NCI-H2171 (cell line): ENCODE measurements at regions not wholly inside any gene's neighbourhood (a gene's known extent, or its start where the extent isn't known, plus 50 kb on each side); places are given as distances from the start of the nearest gene placed in this dataset.

Source experiments
- DNase-seq: peaks from one replicate; lab custom pipeline; 2025; lab: John Stamatoyannopoulos, UW

DNA sequence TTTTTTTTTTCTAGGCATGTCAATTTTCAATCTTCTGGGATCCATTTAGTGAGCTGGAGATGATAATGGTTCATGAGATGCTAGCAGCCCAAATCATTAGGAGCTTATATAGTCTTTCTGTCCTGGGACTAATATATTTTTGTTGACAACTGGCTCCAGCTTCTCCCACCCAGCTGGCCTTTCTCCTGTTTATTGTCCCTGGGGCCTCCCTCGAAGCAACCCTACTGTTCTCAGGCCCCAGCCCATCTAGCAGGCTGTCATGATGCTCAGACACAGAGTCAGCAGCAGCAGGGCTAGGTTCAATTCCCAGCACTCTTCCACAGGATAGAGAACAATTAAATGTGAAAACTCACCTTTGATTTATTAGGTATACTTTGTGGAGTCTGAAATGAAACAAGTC is 127.6 kb upstream of the MID1 start:
- no peak for DNase-seq

DNA sequence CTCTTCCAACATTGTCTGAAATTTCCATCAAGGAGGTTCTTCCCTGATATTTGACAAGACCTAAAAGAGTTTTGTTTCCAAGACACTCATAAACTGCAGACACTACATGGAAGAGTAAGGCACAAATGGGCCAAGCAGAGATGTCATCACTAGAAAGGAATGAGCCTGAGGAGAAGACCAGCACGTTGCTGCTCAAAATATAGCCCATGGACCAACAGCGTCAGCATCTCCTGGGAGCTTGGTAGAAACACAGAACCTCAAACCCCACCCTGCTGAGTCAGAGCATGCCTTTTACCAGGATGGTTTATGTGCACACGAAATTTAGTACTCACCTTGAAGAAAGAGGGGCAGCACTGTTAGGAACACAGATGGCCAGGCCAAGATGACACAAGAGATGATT is 128.7 kb upstream of the MID1 start:
- DNase-seq = no peak

DNA sequence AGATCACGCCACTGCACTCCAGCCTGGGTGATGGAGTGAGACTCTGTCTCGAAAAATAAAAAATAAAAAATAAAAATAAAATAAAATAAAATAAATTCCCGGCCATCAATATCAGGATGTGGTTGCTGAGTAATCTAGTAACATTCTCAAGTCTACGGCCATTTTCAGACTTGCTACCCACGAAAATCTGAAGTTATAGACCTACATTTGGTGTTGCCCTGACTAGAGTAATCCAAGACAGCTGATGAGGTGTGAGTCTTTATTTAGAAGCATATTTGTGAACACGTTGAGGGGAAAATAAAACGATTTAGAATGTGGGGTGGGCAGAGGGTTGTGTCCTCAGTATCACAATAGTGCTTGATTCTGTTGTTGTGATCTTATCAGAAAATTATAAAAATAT is 130.2 kb upstream of the MID1 start:
- no peak for DNase-seq

DNA sequence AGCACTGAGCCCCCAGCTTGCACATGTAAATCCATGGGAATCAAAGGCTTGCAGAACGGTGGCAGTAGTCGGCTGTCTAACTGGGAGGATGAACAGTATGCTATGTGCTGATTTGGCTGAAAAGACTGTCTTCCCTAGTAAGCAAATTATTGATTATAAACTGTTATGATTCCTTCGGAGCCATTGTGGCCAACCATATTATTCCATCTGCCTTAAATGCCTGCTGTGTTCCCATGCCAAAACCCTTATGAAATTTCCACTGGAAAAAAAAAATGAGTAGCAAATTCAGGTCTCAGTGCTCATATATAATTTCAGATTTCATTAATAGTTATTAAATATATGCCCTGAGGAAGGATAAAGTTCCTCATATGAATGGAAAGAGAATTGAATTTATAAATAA is 132.7 kb upstream of the MID1 start:
- DNase-seq = no peak

DNA sequence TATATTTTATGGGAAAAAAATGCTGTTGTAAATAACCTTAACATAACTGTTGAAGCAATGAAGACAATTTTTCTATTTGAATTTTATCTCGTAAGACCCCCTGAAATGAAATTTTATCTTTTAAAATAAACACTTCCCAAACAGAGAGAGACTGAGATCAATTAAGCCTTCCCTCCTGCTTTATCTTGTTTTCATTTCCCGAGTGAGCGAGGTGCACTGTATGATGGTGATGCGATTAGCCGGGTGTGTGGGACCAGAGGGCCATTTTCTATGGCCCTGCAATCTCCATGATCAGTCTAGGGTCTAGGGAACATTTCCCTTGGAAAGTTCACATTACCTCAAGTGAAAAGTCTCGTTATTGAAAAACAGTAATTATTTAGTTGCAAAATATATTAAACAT is 134.1 kb upstream of the MID1 start:
- DNase-seq = no peak

DNA sequence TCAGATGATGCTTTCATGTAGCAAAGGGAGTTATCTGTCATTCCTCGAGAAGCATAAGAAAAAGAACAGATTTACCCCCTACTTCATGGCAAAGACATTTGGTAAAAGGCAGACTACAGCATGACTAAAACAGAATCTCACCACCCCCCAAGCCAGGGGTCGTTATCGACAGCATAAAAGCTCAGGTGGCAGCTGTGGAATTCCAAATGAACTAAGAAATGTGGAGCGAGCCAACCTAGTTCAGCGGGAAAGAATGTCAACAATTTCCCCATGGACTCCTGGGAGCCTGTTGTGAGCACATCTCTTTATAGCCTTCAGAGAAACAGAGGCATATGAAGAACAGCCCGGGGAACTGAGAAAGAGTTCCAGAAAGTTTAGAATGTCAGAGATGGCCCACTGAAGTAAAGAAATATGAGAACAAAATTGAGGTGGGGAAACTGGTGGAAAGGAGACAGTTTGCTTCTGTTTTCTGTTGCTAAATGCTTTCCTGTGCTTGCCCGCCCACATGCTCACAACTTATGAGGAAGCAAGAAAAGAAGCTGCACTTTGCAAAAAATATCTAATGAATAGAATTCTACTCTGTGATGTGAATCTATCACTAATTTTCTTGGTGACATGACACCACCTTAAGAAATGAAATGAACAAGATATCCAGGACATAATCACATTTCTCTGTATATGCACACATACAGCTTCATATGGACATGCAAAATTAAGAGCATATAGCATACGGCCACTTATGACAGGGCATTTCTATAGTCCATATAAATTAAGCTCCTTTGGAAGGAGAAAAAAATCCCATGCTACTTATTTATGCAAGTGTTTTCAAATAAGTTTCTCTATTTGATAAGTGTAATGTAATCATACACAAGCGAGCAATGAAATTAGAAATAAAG is 135.3 kb upstream of the MID1 start:
- no peak for DNase-seq

DNA sequence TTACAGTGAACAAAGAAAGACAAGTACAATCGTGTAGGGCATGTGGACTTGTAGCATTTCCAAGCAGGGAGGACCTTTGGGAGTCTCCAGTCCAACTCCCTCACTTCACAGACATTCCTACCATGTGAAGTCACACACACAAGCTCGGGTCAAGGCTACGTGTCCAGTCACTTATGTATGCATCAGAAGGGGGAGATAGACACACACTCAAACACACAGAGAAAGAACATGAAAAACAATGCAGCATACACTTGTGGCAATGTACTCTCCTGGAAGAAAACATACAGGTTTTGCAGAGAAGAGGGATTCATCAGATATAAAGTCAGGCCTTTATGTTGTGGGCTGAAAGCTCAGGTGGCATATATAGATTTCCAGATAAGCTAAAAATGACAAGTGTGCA is 136.1 kb upstream of the MID1 start:
- no peak for DNase-seq

DNA sequence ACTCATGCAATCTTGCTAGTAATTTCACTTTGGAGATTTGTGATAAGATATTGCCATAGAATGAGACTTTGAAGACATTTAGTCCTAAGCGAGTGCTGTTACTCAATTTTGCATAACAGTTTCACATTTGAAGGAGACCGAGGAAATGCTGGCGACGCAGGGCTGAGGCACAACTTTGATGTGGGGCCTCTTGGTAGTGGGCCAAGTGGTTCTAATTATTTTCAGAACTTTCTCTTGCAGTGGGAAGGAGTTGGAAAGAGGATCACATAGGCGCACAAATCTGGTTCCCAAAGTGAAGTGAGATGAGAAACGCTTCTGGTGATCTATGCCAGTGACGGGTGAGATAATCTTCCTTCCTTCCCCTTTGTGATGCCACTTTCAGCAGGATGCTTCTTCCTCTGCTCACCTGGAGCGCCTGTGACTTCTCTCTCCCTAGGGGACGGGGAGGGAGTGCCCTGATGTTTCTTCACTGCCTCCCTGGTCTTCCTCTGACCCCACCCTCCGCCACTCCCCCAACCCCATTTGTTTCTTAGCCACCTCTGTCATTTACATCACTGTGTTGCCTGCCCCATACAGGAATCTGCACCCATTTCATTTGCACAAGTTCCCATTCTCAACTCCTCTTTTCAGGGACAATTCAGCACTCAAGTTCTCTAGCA is 138.9 kb upstream of the MID1 start:
- DNase-seq = no peak

DNA sequence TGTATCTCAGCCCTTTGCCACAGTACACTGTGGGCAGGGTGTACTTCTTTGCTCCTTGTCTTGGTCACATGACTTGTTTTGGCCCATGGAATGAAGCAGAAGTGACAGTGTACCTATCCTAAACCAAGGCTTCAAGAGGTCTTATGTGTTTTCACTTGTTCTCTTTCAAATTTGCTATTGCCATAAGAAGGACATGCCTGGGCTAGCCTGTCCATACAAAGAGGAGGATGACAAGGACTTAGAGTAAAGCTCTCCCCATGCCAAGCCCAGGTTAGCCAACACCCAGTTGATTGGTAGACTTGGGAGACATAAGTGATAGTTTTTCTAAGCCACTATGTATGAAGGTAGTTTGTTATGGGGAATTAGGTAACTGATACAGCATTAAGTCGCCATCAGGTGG is 141.1 kb upstream of the MID1 start:
- no peak for DNase-seq

DNA sequence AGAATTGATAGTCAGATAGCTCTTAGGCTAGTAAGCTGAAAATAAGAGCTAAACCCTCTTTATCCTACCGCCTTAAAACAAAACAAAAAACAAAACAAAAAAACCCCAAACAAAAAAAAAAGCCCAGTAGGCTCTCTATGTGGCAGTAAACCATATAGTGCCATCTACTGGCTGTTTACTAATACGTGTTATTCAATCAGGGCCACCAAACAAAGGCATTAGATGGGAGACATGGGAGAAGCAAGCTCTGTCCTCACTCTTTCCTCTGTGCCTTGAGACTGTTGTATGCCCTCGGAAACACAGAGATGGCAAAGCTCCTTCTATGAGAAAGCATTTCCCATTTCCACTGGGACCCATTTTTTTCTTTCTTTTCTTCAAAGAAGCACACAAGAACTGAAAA is 148.8 kb upstream of the MID1 start:
- peak; percentile 61 for DNase-seq

DNA sequence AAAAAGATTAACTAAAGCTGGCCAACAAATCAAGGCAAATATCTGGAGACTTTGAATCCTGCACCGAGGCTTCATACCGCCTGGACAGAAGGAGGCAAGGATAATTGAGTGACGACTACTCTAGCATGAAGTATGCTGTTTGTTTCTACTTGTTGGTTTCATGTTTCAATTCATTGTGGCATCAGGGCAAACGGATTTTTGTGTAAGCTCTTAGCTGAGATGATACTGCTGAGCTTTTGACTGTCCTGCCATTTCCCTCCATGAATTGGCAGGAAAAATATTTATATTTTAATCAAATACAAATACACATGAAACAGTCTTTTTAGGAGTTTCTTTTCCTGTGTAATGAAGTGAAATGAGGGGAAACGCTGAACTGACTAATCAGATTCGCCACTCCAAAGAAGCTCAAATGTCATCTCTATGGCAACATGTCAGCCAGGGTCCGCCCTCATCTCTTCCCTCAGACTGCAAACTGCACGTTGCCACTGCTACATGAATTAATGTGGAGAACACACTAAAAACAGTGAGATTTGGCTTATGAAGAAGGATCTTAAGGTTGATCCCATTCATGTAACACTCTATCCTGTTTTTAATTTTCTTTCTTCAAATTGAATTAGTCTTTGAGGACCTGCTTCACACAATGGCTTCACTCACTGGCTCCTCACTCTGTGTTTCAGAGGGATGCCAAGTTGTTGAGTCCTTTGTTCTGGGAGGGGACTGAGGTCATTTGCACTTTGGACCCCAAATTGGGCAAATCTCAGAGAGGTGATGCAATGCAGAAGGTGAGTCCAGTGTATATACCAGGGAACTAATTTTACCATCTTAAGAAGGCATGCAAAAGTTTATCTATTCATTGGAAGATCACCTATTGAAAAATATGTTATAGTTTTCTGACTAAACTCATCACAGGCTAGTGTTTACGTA is 149.6 kb upstream of the MID1 start:
- peak; percentile 65 for DNase-seq

DNA sequence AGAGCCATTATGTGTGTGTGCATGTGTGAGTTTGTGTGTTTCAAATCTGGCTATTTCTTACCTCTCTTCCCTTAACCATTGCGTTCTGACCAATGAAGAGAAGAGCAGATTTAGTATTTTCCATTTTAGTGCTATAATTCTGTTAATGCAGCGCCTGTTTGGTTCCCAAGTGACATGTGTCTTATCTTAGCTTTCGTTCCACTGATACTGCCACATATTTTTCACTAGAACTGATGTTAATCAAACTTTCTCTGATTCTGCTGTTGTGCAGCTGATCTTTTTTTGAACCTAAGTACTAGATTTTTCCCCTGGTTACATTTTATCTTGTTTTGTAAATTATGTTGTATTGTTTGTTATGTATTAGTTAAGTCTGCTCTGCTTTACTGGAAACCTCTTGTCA is 152.9 kb upstream of the MID1 start:
- no peak for DNase-seq

DNA sequence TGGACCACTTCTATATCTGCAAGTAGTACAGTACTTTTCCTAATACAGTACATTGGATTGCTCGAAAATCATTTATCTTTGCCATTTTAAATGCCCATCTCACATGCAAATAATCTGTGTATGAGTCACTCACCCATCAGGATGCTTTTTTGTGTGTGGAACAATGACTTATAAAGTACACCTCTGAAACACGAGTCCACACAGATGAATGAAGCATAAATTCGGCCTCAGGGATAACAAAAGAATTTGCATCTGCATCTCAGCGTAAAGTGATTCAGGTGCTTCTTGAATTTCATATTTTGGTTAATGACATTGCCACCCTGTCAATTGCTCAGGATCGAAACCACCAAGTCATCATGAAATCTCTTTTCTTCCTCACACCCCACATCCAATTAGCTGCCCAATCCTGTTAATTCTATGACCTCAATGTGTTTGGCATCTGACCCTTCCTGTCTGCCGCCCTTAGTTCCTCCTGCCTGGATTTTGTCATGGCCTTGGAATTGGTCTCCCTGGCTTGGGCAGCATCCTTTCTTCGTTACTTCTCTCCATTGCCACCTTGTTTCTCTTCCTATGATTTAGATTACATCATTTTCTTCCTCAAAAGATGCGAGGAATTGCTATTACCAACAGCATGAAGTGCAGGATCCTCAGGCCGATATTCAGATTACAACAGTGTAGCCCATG is 161.6 kb upstream of the MID1 start:
- DNase-seq = no peak

DNA sequence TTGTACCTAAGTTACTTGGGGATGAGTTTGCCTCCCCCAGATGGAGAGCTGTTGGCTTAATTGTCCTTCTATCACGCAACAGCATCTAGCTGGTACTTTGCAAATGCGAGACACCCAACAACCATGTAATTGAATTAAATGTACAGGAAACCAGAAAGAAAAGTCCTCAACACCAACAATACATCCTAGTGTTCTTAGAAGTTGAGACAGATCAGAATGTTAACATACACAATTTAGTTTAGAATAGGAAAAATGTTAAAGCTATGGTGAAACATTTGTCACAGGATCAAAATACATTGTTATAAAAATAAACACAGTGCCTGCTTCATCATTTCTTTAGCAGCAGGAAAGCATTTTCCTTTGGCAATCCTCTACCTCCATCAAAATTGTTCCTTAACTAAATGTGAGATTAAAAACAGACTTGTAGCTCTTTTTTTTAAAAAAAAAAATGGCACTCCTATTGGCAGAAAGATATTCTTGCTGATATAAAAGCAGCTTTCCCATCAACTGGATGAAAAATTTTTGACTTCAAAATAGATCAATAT is 163.1 kb upstream of the MID1 start:
- DNase-seq = no peak

DNA sequence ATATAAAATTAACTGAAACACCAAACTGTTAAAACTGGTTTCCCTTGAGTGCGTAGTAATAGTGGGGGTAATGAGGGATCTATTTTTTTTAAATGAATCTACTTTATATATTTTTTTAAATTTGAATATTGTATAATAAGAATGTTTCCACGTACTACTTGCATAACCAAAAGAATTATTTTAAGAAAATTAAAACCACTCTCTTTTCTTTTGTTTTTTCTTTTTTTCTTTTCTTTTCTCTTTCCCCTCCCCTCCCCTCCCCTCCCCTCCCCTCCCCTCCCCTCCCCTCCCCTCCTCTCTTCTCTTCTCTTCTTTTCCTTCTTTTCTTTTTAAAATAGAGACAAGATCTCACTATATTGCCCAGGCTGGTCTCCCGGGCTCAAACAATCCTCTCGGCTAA is 166.9 kb upstream of the MID1 start:
- DNase-seq = no peak

DNA sequence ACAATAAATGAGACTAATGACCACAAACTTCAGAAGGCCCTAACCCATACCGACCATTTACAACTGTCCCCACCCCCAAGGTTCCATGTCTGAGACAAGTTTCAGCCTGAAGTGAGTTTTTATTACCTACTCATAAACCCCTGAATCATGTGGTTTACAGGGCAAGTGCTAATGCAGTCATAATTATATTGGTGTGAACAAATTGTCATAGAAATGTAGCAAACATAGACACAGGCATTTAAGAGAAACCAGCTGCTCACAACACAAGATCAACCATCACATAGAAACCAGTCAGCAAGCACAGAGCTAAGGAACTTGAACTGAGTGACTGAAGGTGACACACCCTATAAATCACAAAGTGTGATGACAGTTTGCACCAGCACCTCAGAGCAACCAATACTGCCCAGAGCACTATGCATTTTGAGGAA is 173.8 kb upstream of the MID1 start:
- DNase-seq = no peak

DNA sequence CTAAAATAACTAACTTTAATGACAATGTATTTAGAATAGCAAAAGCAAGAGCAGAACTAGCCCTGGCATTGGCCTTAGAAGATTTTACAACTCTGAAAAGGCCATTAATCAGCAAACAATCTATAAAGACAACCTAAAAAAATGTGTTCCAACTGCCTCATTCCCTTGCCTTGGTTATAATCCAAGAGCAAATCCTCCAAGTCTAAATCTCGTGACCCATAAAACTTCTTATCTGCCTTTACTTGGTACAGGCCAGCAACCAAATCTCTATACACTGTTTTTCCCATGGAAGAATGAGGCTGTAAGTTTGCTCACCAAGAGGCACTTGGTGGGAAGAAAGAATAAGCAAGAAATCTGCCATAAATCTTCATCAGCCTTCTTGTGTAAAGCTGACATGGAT is 175.3 kb upstream of the MID1 start:
- no peak for DNase-seq

DNA sequence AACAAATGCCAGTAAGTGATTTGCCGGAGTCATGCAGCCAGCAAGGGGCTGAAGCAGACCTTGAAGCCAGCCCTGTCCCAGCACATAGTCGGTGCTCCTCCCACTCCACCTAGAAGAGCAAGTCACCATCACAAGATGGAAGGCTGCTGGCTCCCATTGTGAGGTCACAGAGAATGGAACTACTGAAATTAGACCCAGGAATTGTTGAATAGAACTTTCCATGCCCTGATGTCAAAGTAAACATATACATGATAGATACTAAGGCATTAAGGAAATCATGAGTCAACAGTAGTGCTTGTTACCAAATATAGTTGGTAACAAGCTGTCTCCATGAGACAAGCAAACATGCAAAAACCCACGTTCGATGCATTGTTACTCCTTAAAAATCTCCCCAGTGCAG is 177.1 kb upstream of the MID1 start:
- DNase-seq = no peak

DNA sequence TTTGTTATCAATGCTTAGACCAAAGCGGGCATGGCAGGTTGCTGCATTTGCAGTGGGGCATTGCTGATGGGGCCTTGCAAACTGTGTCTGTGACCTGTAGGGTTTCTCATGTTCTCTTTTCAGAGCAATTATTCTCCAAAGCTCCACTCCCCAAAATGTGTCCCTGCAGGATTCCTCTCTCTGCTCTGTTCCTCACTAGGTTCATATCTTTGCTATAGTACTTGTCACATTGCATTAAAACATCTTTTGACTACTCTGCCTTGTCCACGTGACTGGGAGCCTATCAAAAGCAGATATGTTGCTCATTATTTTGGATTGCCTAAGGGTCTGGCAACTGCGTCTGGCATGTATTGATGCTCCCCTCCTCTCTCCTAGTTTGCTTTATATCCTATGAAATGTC is 177.7 kb upstream of the MID1 start:
- DNase-seq = no peak

DNA sequence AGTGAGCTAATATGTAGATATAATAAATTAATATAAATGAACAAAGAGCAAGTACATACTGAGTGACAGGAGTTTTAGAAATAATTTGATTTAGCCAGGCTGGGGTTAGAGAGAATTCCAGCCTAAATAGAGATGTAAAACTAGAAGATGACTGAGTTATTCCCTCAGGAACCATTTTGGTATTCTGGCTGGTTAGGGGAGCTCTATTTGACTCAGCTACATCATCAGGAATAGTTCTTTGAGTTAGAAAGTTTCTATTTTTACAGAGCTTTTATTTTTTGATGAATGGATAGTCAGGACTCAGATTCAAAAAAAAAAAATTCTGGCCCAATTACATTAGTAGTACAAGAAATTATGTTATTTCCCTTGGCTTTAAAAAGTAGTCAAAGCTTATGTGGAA is 180.4 kb upstream of the MID1 start:
- no peak for DNase-seq

DNA sequence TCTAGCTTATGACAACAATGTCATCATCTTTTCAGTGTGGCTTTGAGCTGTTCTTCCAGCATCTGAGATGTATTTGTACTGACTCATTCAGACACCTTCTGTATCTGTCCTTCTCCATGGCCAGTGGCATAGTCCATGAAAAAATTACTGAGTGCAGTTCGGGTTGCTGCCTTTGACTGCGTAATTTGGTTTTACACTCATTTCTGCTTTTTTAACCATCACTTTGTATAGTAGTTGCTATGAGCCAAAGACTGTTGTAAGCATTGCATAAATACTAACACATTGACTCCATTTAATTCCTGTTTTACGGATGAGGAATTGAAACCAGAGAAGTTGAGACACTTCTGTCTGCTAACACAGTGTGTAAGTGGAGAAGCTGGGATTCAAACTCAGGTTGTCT is 190.7 kb upstream of the MID1 start:
- no peak for DNase-seq

DNA sequence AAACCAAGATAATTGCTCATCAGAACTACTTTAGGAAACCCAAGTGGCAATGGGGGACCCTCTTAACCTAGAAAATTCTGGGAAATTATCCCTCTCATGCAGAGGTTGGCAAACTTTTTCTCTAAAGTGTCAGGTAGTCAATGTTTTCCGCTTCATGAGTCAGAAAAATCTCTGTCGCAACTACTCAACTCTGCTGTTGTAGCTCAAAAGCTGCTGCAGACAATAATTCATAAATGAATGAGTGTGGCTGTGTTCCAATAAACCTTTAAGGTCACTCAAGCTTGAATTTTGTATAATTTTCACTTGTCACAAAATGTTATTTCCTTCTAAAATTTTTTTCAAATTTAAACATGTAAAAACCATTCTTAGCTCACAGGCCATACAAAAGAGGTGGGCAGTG is 193.4 kb upstream of the MID1 start:
- DNase-seq = no peak
